Nephron (organoid): ENCODE measurements at regions not wholly inside any gene's neighbourhood (a gene's known extent, or its start where the extent isn't known, plus 50 kb on each side); places are given as distances from the start of the nearest gene placed in this dataset.

Experiments
- H3K27ac Mint-ChIP-seq, 3 experiments: 2 replicates each; pipeline ENCODE4 v1.8.0; 2020; ENCODE audit warnings: mixed read lengths in 3 of 3, mild to moderate bottlenecking in 2 of 3, moderate library complexity in 1 of 3
- H3K27me3 Mint-ChIP-seq: 2 replicates; pipeline ENCODE4 v1.8.0; 2021; ENCODE audit warnings: low read depth, mild to moderate bottlenecking, moderate library complexity, mixed read lengths
- H3K36me3 Mint-ChIP-seq: 2 replicates; pipeline ENCODE4 v1.8.0; 2020; ENCODE audit warnings: low read depth, mixed read lengths
- H3K4me1 Mint-ChIP-seq: 2 replicates; pipeline ENCODE4 v1.8.0; 2020; ENCODE audit warnings: mixed read lengths
- H3K4me3 Mint-ChIP-seq, 3 experiments: 2 replicates each; pipeline ENCODE4 v1.8.0; 2020; ENCODE audit warnings: mild to moderate bottlenecking in 3 of 3, mixed read lengths in 3 of 3, moderate library complexity in 2 of 3
- H3K9me3 Mint-ChIP-seq: 2 replicates; pipeline ENCODE4 v1.8.0; 2020; ENCODE audit warnings: mixed read lengths
- TF ChIP-seq, protein P1 (sequence below), 3 experiments: fragments of 200-600 bp; sonication (generic); IDR thresholded peaks; one replicate each; pipeline ENCODE4 v1.5.0; 2021; ENCODE audit warnings: antibody characterized with exemption in 3 of 3; ENCODE audit not compliant: unreplicated experiment in 3 of 3

DNA sequence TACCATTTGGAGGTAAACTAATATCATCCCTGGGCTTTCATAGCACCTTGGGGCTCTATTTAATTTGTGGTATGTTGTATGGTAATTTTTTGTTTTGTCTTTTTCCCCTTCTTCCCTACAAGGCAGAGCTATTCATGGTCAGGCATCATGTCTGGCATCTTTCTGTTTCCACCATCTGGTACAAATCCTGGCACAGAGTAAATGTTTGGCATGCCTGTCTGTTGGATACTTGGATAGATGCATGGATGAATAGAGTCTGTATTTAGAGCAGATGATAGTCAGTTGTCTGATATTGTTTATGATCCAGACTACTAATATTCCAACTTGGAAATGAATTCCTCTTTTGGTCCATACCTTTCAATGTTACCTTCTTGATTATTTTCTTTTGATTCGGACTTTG, 139.8 kb downstream of the NEDD1 start:
- H3K36me3 Mint-ChIP-seq: no peaks in the 10 kb centered on the region
- TF ChIP-seq, protein P1, sequence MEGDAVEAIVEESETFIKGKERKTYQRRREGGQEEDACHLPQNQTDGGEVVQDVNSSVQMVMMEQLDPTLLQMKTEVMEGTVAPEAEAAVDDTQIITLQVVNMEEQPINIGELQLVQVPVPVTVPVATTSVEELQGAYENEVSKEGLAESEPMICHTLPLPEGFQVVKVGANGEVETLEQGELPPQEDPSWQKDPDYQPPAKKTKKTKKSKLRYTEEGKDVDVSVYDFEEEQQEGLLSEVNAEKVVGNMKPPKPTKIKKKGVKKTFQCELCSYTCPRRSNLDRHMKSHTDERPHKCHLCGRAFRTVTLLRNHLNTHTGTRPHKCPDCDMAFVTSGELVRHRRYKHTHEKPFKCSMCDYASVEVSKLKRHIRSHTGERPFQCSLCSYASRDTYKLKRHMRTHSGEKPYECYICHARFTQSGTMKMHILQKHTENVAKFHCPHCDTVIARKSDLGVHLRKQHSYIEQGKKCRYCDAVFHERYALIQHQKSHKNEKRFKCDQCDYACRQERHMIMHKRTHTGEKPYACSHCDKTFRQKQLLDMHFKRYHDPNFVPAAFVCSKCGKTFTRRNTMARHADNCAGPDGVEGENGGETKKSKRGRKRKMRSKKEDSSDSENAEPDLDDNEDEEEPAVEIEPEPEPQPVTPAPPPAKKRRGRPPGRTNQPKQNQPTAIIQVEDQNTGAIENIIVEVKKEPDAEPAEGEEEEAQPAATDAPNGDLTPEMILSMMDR (IDR thresholded peaks at IDR 0.05; ENCODE audit: unreplicated experiment in 3 of 3): no peak
- no peaks in the 10 kb centered on the region for H3K27me3 Mint-ChIP-seq
- H3K9me3 Mint-ChIP-seq: no peaks in the 10 kb centered on the region
- H3K27ac Mint-ChIP-seq: no peak overlapping the region
- no peak overlapping the region for H3K4me3 Mint-ChIP-seq
- peaks cover 6% of the 10 kb centered on the region for H3K4me1 Mint-ChIP-seq

- no peaks in the 10 kb centered on the region for H3K27me3 Mint-ChIP-seq
- H3K4me3 Mint-ChIP-seq: no peak overlapping the region
- H3K4me1 Mint-ChIP-seq: peaks cover 6% of the 10 kb centered on the region
- H3K36me3 Mint-ChIP-seq: no peaks in the 10 kb centered on the region
- H3K27ac Mint-ChIP-seq: no peak overlapping the region
- TF ChIP-seq, protein P1 (IDR thresholded peaks at IDR 0.05; ENCODE audit: unreplicated experiment in 3 of 3): no peak
- H3K9me3 Mint-ChIP-seq: no peaks in the 10 kb centered on the region
These were observed 140.3 kb downstream of the NEDD1 start for GRCh38 chr12:97047361-97047760.

DNA sequence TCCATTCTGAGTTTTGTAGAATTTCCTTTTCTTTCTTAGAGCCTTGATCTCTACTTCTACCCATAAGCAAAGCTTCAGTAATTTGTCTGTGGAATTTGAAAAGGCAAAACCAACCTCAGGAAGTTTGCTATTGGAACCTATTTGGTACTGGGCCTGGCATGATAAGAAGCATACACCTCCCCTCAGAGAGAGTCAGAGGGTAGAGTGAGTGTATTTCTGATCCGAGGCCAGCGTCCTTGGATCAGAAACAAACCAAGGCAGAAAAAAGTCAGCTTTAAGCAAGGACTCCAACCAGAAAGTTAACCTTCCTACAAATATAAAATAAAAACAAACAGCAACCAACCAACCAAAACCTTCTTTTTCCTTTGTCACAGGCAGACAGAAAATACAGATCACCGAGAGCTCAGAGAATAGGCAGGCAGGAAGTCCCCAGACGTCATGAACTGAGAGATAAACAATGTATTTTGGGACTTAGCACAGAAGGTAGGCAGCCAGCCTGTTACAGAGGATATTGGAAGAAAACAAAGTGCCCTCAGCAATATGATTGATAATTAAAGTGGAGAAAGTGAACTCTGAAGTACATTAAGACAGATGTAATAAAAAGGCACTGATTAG, 141.5 kb downstream of the NEDD1 start:
- Mint-ChIP-seq H3K4me3 (no peak overlapping the region), H3K27me3 (no peaks in the 10 kb centered on the region), H3K36me3 (no peaks in the 10 kb centered on the region), H3K4me1 (peaks cover 6% of the 10 kb centered on the region), H3K9me3 (no peaks in the 10 kb centered on the region), H3K27ac (peak overlapping the region in 2 of 3 experiments; percentile 44 to 53)
- TF ChIP-seq, protein P1 (IDR thresholded peaks at IDR 0.05; ENCODE audit: unreplicated experiment in 3 of 3): no peak

DNA sequence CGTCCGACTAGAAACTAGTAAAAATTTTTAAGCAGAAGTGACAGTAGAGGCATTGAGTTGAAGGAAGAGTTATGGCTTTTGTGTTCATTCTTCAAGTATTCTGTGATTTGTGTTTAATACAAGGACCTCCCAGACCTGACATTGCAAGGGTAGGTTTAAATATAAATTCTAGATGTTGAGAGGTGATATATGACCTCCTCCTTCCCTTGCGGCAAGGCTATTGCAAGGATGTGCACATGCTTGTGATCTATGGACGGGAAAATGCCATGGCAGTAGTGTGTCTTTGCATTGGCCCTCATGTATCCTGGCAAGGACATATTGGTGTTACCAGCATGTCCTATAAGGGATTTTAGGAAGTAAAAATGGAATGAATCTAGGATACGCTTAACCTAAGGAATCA, 143.5 kb downstream of the NEDD1 start:
- Mint-ChIP-seq H3K27me3 (no peaks in the 10 kb centered on the region), H3K4me1 (peaks cover 6% of the 10 kb centered on the region), H3K4me3 (no peak overlapping the region), H3K9me3 (no peaks in the 10 kb centered on the region), H3K27ac (no peak overlapping the region), H3K36me3 (no peaks in the 10 kb centered on the region)
- TF ChIP-seq, protein P1 (IDR thresholded peaks at IDR 0.05; ENCODE audit: unreplicated experiment in 3 of 3): no peak

GRCh38 chr12:97051341-97051740, 144.3 kb downstream of the NEDD1 start:
- no peaks in the 10 kb centered on the region for H3K36me3 Mint-ChIP-seq
- no peaks in the 10 kb centered on the region for H3K27me3 Mint-ChIP-seq
- no peak overlapping the region for H3K27ac Mint-ChIP-seq
- H3K4me1 Mint-ChIP-seq: peaks cover 6% of the 10 kb centered on the region
- H3K4me3 Mint-ChIP-seq: no peak overlapping the region
- H3K9me3 Mint-ChIP-seq: peaks cover 3% of the 10 kb centered on the region
- TF ChIP-seq, protein P1 (IDR thresholded peaks at IDR 0.05; ENCODE audit: unreplicated experiment in 3 of 3): no peak

- H3K27ac Mint-ChIP-seq: peak overlapping the region in 2 of 3 experiments; percentile 3 to 51
- TF ChIP-seq, protein P1 (IDR thresholded peaks at IDR 0.05; ENCODE audit: unreplicated experiment in 3 of 3): no peak
- no peaks in the 10 kb centered on the region for H3K27me3 Mint-ChIP-seq
- H3K36me3 Mint-ChIP-seq: no peaks in the 10 kb centered on the region
- no peak overlapping the region for H3K4me3 Mint-ChIP-seq
- peaks cover 7% of the 10 kb centered on the region for H3K4me1 Mint-ChIP-seq
- H3K9me3 Mint-ChIP-seq: peaks cover 10% of the 10 kb centered on the region
These were observed 154.1 kb downstream of the NEDD1 start for GRCh38 chr12:97061171-97061570.
